Esophagus squamous epithelium (tissue), 4 donors: ENCODE measurements at regions not wholly inside any gene's neighbourhood (a gene's known extent, or its start where the extent isn't known, plus 50 kb on each side); places are given as distances from the start of the nearest gene placed in this dataset.

Source experiments
- POLR2A ChIP-seq, 4 donors: fragments of 450-650 bp; IDR thresholded peaks; one replicate each; pipeline ENCODE4 v1.6.1; 2017; ENCODE audit warnings: antibody characterized with exemption in 4 of 4, mild to moderate bottlenecking in 4 of 4, moderate library complexity in 3 of 4
- TF ChIP-seq, protein P1 (sequence below), 6 experiments: fragments of 450-650 bp in 4 of 6; fragments of 200-600 bp in 2 of 6; sonication (generic) in 2 of 6; IDR thresholded peaks; one replicate each; pipeline ENCODE4 v1.5.1; 2016 to 2019; ENCODE audit warnings: antibody characterized with exemption in 6 of 6, mild to moderate bottlenecking in 4 of 6, moderate library complexity in 4 of 6

DNA sequence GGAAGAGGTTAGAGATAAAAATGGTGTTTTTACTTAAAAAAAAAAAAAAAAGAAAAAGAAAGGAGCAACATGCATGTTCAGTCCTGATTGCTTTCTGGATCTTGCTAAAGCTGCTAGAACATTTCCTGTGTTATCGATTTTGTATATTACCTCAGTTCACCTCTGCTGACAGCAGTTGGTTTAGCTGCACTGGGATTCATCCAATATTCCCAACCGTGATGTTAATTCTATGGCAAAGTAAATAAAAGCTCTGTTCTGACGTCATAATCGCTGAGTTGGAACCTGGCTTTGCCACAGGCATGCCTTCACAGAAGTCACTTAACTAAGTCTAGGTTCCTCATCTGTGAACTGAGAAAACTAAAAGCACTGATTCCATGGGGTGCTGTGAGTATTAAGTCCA is 90.7 kb upstream of the SORBS2 start:
- TF ChIP-seq, protein P1, sequence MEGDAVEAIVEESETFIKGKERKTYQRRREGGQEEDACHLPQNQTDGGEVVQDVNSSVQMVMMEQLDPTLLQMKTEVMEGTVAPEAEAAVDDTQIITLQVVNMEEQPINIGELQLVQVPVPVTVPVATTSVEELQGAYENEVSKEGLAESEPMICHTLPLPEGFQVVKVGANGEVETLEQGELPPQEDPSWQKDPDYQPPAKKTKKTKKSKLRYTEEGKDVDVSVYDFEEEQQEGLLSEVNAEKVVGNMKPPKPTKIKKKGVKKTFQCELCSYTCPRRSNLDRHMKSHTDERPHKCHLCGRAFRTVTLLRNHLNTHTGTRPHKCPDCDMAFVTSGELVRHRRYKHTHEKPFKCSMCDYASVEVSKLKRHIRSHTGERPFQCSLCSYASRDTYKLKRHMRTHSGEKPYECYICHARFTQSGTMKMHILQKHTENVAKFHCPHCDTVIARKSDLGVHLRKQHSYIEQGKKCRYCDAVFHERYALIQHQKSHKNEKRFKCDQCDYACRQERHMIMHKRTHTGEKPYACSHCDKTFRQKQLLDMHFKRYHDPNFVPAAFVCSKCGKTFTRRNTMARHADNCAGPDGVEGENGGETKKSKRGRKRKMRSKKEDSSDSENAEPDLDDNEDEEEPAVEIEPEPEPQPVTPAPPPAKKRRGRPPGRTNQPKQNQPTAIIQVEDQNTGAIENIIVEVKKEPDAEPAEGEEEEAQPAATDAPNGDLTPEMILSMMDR (IDR thresholded peaks at IDR 0.05) = no peak
- TF ChIP-seq POLR2A (IDR thresholded peaks at IDR 0.05) = no peak
